WTC11 (cell line): ENCODE measurements at regions not wholly inside any gene's neighbourhood (a gene's known extent, or its start where the extent isn't known, plus 50 kb on each side); places are given as distances from the start of the nearest gene placed in this dataset.

Experiments
- ATAC-seq: fragments of 200-7000 bp; cut with Tn5 transposase; 2 replicates; pipeline ENCODE4 v1.10.0; 2021; ENCODE audit warnings: mild to moderate bottlenecking, moderate library complexity
- CTCF ChIA-PET: fragments of 300-600 bp; sonication (Branson Sonifier 250); formaldehyde crosslinking; loops from one replicate; lab custom pipeline; 2021; ENCODE audit warnings: antibody characterized with exemption; lab: Charles Lee
- POLR2A ChIA-PET: fragments of 350-600 bp; sonication (Branson Sonifier 250); formaldehyde crosslinking; loops from one replicate; lab custom pipeline; 2021; ENCODE audit warnings: antibody characterized with exemption; lab: Charles Lee
- DNase-seq: peaks from one replicate; pipeline ENCODE4 v3.0.0; 2021; ENCODE audit warnings: low spot score
- H3K27ac Mint-ChIP-seq: 2 replicates; pipeline ENCODE4 v1.8.0; 2021; ENCODE audit warnings: mixed read lengths
- H3K27me3 Mint-ChIP-seq: 2 replicates; pipeline ENCODE4 v1.8.0; 2021; ENCODE audit warnings: low read depth, mild to moderate bottlenecking, moderate library complexity, mixed read lengths
- H3K36me3 Mint-ChIP-seq: 2 replicates; pipeline ENCODE4 v1.8.0; 2021; ENCODE audit warnings: mixed read lengths
- H3K4me1 Mint-ChIP-seq: 2 replicates; pipeline ENCODE4 v1.8.0; 2022; ENCODE audit warnings: mixed read lengths
- H3K4me3 Mint-ChIP-seq: 2 replicates; pipeline ENCODE4 v1.8.0; 2021; ENCODE audit warnings: mild to moderate bottlenecking, moderate library complexity, mixed read lengths
- H3K9me3 Mint-ChIP-seq: 2 replicates; pipeline ENCODE4 v1.8.0; 2021; ENCODE audit warnings: mixed read lengths
- AR ChIP-seq: fragments of 250-450 bp; sonication (Bioruptor Pico); IDR thresholded peaks from 2 replicates; pipeline ENCODE4 v1.9.0; 2021; ENCODE audit warnings: mild to moderate bottlenecking
- FOXJ3 ChIP-seq: sonication (generic); formaldehyde crosslinking; IDR thresholded peaks from 2 replicates; pipeline ENCODE4 v1.9.0; 2021; ENCODE audit warnings: missing genetic modification reagents, mild to moderate bottlenecking, borderline replicate concordance
- HMGA2 ChIP-seq: fragments of 250-450 bp; sonication (Bioruptor Pico); IDR thresholded peaks from 2 replicates; pipeline ENCODE4 v1.4.0; 2021; ENCODE audit warnings: mild to moderate bottlenecking, moderate library complexity
- JAZF1 ChIP-seq: fragments of 250-450 bp; sonication (Bioruptor Pico); IDR thresholded peaks from 2 replicates; pipeline ENCODE4 v1.9.0; 2021; ENCODE audit warnings: moderate library complexity, mild to moderate bottlenecking, inconsistent platforms
- MLX ChIP-seq: sonication (generic); formaldehyde crosslinking; IDR thresholded peaks from 2 replicates; pipeline ENCODE4 v1.8.1; 2023; ENCODE audit warnings: mild to moderate bottlenecking, missing genetic modification reagents, moderate library complexity
- NFYB ChIP-seq: sonication (generic); formaldehyde crosslinking; conservative IDR thresholded peaks from 2 replicates; pipeline ENCODE4 v1.8.0; 2022; ENCODE audit warnings: low read depth, missing genetic modification reagents
- PRDM15 ChIP-seq: sonication (generic); formaldehyde crosslinking; IDR thresholded peaks from 2 replicates; pipeline ENCODE4 v1.8.0; 2022; ENCODE audit warnings: missing genetic modification reagents
- RORB ChIP-seq: fragments of 250-450 bp; sonication (Bioruptor Pico); IDR thresholded peaks from 2 replicates; pipeline ENCODE4 v1.9.0; 2021; ENCODE audit warnings: mild to moderate bottlenecking
- TEAD4 ChIP-seq: sonication (generic); formaldehyde crosslinking; IDR thresholded peaks from 2 replicates; pipeline ENCODE4 v1.8.0; 2022; ENCODE audit warnings: mild to moderate bottlenecking, missing genetic modification reagents
- ZMAT4 ChIP-seq: fragments of 250-450 bp; sonication (Bioruptor Pico); IDR thresholded peaks from 2 replicates; pipeline ENCODE4 v1.9.0; 2021; ENCODE audit warnings: mild to moderate bottlenecking
- ZNF138 ChIP-seq: sonication (generic); formaldehyde crosslinking; conservative IDR thresholded peaks from 2 replicates; pipeline ENCODE4 v1.8.1; 2022; ENCODE audit warnings: mild to moderate bottlenecking, moderate library complexity, missing genetic modification reagents
- ZNF219 ChIP-seq: sonication (generic); formaldehyde crosslinking; IDR thresholded peaks from 2 replicates; pipeline ENCODE4 v1.8.0; 2023; ENCODE audit warnings: missing genetic modification reagents, mild to moderate bottlenecking, borderline replicate concordance
- ZNF232 ChIP-seq: sonication (generic); formaldehyde crosslinking; IDR thresholded peaks from 2 replicates; pipeline ENCODE4 v1.8.0; 2022; ENCODE audit warnings: mild to moderate bottlenecking, missing genetic modification reagents
- ZSCAN18 ChIP-seq: fragments of 250-450 bp; sonication (Bioruptor Pico); IDR thresholded peaks from 2 replicates; pipeline ENCODE4 v2.1.2; 2022; ENCODE audit warnings: mild to moderate bottlenecking, moderate library complexity
- TF ChIP-seq, protein P1 (sequence below): sonication (generic); formaldehyde crosslinking; IDR thresholded peaks from 2 replicates; pipeline ENCODE4 v1.8.1; 2023; ENCODE audit warnings: mild to moderate bottlenecking, missing genetic modification reagents
- TF ChIP-seq, protein P2 (sequence below): sonication (generic); formaldehyde crosslinking; conservative IDR thresholded peaks from 2 replicates; pipeline ENCODE4 v1.8.1; 2023; ENCODE audit warnings: mild to moderate bottlenecking, low read depth, missing genetic modification reagents, moderate library complexity
- TF ChIP-seq, protein P3 (sequence below): fragments of 250-450 bp; sonication (Bioruptor Pico); IDR thresholded peaks from 2 replicates; pipeline ENCODE4 v1.9.0; 2021; ENCODE audit warnings: moderate library complexity, mild to moderate bottlenecking, inconsistent platforms, borderline replicate concordance

DNA sequence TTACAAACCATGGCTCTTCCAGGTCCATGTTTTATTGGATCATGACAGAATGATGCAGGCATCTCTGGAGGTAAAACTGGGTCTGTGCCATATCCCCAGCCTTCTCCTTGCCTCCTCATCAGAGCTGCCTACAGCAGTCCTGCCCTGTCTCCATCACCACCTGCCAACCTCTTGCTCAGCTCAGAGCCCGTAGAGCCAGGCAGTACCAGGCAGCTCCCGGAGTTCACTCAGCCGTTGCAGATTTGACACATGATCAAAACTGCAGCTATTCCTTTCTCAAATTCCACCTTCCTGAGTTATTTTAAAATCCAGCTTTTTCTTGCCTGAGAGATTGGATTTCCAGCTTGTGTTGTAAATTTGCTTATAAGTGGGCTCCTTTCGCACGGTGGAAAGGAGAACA is 218.2 kb upstream of the CELF4 start:
- Mint-ChIP-seq H3K36me3 (no peaks in the 10 kb centered on the region), H3K9me3 (no peaks in the 10 kb centered on the region), H3K4me3 (no peak overlapping the region), H3K27me3 (no peaks in the 10 kb centered on the region), H3K4me1 (no peaks in the 10 kb centered on the region), H3K27ac (no peak overlapping the region)
- POLR2A ChIA-PET, result no interaction called here
- TF ChIP-seq ZNF138 (CRISPR knock-in tag) (no peak), ZNF219 (CRISPR knock-in tag) (no peak), JAZF1 (CRISPR knock-in tag) (no peak), MLX (no peak), AR (CRISPR knock-in tag) (no peak), ZSCAN18 (CRISPR knock-in tag) (no peak), RORB (CRISPR knock-in tag) (no peak), TEAD4 (no peak), FOXJ3 (no peak), PRDM15 (CRISPR knock-in tag) (no peak), NFYB (CRISPR knock-in tag) (no peak), ZMAT4 (CRISPR knock-in tag) (no peak), HMGA2 (CRISPR knock-in tag) (no peak), ZNF232 (CRISPR knock-in tag) (no peak)
- TF ChIP-seq, protein P1, sequence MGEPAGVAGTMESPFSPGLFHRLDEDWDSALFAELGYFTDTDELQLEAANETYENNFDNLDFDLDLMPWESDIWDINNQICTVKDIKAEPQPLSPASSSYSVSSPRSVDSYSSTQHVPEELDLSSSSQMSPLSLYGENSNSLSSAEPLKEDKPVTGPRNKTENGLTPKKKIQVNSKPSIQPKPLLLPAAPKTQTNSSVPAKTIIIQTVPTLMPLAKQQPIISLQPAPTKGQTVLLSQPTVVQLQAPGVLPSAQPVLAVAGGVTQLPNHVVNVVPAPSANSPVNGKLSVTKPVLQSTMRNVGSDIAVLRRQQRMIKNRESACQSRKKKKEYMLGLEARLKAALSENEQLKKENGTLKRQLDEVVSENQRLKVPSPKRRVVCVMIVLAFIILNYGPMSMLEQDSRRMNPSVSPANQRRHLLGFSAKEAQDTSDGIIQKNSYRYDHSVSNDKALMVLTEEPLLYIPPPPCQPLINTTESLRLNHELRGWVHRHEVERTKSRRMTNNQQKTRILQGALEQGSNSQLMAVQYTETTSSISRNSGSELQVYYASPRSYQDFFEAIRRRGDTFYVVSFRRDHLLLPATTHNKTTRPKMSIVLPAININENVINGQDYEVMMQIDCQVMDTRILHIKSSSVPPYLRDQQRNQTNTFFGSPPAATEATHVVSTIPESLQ, result no peak
- TF ChIP-seq, protein P2, sequence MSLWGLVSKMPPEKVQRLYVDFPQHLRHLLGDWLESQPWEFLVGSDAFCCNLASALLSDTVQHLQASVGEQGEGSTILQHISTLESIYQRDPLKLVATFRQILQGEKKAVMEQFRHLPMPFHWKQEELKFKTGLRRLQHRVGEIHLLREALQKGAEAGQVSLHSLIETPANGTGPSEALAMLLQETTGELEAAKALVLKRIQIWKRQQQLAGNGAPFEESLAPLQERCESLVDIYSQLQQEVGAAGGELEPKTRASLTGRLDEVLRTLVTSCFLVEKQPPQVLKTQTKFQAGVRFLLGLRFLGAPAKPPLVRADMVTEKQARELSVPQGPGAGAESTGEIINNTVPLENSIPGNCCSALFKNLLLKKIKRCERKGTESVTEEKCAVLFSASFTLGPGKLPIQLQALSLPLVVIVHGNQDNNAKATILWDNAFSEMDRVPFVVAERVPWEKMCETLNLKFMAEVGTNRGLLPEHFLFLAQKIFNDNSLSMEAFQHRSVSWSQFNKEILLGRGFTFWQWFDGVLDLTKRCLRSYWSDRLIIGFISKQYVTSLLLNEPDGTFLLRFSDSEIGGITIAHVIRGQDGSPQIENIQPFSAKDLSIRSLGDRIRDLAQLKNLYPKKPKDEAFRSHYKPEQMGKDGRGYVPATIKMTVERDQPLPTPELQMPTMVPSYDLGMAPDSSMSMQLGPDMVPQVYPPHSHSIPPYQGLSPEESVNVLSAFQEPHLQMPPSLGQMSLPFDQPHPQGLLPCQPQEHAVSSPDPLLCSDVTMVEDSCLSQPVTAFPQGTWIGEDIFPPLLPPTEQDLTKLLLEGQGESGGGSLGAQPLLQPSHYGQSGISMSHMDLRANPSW (CRISPR knock-in tag), result no peak
- TF ChIP-seq, protein P3, sequence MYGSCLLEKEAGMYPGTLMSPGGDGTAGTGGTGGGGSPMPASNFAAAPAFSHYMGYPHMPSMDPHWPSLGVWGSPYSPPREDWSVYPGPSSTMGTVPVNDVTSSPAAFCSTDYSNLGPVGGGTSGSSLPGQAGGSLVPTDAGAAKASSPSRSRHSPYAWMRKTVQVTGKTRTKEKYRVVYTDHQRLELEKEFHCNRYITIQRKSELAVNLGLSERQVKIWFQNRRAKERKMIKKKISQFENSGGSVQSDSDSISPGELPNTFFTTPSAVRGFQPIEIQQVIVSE (CRISPR knock-in tag), result no peak
- ATAC-seq (peak; percentile 24; the same call in 1 of the 2 replicates), DNase-seq (no peak)
- CTCF ChIA-PET, result no interaction called here
